Heart right ventricle (tissue), 16 donors: ENCODE measurements at regions not wholly inside any gene's neighbourhood (a gene's known extent, or its start where the extent isn't known, plus 50 kb on each side); places are given as distances from the start of the nearest gene placed in this dataset.

Source experiments
- ATAC-seq, 8 donors: fragments of 200-7000 bp; cut with Tn5 transposase; one replicate each; pipeline ENCODE4 v1.9.1; 2020; ENCODE audit warnings: mild to moderate bottlenecking in 8 of 8, moderate library complexity in 8 of 8, moderate number of reproducible peaks in 1 of 8
- DNase-seq, 2 donors: peaks; one replicate each; pipeline ENCODE4 v3.0.0-alpha.2; 2020
- H3K27ac ChIP-seq, 10 donors: fragments of 200-600 bp; sonication (generic) in 2 of 10; one replicate each; pipeline versions ENCODE4 v1.5.0 to v1.8.0; 2020 to 2022; ENCODE audit warnings: mild to moderate bottlenecking in 3 of 10
- H3K27me3 ChIP-seq, 7 donors: fragments of 200-600 bp; one replicate each; pipeline ENCODE4 v1.8.0; 2021 to 2022; ENCODE audit warnings: mild to moderate bottlenecking in 2 of 7
- H3K36me3 ChIP-seq, 9 donors: fragments of 200-600 bp; sonication (generic) in 1 of 9; one replicate each; pipeline versions ENCODE4 v1.5.0 to v1.8.0; 2020 to 2022; ENCODE audit warnings: mild to moderate bottlenecking in 2 of 9
- H3K4me1 ChIP-seq, 9 donors: fragments of 200-600 bp; sonication (generic) in 1 of 9; one replicate each; pipeline versions ENCODE4 v1.5.0 to v1.8.0; 2020 to 2022; ENCODE audit warnings: mild to moderate bottlenecking in 4 of 9
- H3K4me3 ChIP-seq, 10 donors: fragments of 200-600 bp; sonication (generic) in 2 of 10; one replicate each; pipeline versions ENCODE4 v1.5.0 to v1.8.0; 2020 to 2022; ENCODE audit warnings: mild to moderate bottlenecking in 7 of 10, moderate library complexity in 2 of 10
- H3K9me3 ChIP-seq, 11 donors: fragments of 200-600 bp in 10 of 11; sonication (generic) in 2 of 11; one replicate each; pipeline versions ENCODE4 v1.5.0 to v1.8.0; 2013 to 2022; ENCODE audit warnings: mild to moderate bottlenecking in 2 of 11, control low read depth in 1 of 11, moderate library complexity in 1 of 11
- WGBS, 2 donors: extraction: QIAGEN DNeasy Blood & Tissue Kit; methylation state at CpG; one replicate each; pipeline ENCODE4 v1.1.7; 2013; ENCODE audit warnings: inconsistent platforms in 1 of 2; 5-methylcytosine and 5-hydroxymethylcytosine counted together
- intact Hi-C, 10 donors: fragments of 100-400 bp; cut with DNase I; formaldehyde crosslinking; loops; one replicate each; pipeline versions ENCODE4 v1.11.1 to v1.14.2; 2022
- TF ChIP-seq, protein P1 (sequence below), 9 donors: fragments of 200-600 bp; sonication (generic) in 2 of 9; IDR thresholded peaks; one replicate each; pipeline versions ENCODE4 v1.5.0 to v1.8.0; 2021 to 2022; ENCODE audit warnings: antibody characterized with exemption in 9 of 9, mild to moderate bottlenecking in 5 of 9, moderate library complexity in 1 of 9
- donor health status: Arrhythmogenic right ventricular cardiomyopathy.
- donor health status: ischemic (EF 13 %, LVEDD 7.1; RV severe dilation, severe dysfunction).
- donor health status: healthy with polysubstance abuse.
- donor health status: DM: no; HTN: yes; CAD: no.
- donor health status: DM: no; HTN: no; CAD: no.
- donor health status: ischemic (EF 25% LVEDD 6.9; RV normal size, moderate dysfunction).
- donor health status: ischemic (EF 25% LVEDD 5.7; RV mildly dilated, moderate dysfunction).
- donor health status: healthy.
- donor health status: DM: yes; HTN: yes; CAD: no.
- donor health status: Ischemic cardiomyopathy.
- donor health status: ischemic (EF 35%, LVEDD 5.7; RV mildly dilated, moderate dysfunction).
- donor health status: nonischemic (EF 11% LVEDD 7.7; RV severe dilation, severe dysfunction).
- donor health status: DM: yes; HTN: yes; CAD: no.
- donor health status: PGD.
- donor health status: ischemic (EF 29% LVEDD 5.4; RV normal size, mild dysfunction).
- donor health status: nonischemic (EF 23%, LVEDD 6.1; RV moderate dilation, normal function).

GRCh38 chr5:1967736-1968135 lies 85.0 kb upstream of the IRX4 start:
- no peak for ATAC-seq

DNA sequence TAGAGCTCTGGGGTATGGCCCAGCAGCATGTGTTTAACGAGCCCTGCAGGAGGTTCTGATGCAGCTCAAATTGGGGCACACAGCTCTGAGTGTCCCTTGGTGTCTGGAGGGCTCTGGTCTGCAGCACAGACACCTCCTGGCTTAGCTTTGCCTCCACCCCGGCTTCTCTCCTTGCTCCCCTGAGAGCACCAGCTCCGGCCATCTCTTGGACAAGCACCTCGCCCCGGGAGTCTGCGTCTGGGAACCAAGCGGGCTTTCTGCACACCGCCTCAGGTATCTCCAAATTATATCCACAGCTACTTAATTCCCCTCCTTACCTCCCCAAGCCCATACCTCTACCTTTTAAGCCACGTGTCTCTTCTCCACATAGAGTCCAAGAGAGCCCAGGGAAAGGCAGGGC lies 83.7 kb upstream of the IRX4 start:
- H3K4me3 ChIP-seq: no peak overlapping the region
- TF ChIP-seq, protein P1, sequence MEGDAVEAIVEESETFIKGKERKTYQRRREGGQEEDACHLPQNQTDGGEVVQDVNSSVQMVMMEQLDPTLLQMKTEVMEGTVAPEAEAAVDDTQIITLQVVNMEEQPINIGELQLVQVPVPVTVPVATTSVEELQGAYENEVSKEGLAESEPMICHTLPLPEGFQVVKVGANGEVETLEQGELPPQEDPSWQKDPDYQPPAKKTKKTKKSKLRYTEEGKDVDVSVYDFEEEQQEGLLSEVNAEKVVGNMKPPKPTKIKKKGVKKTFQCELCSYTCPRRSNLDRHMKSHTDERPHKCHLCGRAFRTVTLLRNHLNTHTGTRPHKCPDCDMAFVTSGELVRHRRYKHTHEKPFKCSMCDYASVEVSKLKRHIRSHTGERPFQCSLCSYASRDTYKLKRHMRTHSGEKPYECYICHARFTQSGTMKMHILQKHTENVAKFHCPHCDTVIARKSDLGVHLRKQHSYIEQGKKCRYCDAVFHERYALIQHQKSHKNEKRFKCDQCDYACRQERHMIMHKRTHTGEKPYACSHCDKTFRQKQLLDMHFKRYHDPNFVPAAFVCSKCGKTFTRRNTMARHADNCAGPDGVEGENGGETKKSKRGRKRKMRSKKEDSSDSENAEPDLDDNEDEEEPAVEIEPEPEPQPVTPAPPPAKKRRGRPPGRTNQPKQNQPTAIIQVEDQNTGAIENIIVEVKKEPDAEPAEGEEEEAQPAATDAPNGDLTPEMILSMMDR (IDR thresholded peaks at IDR 0.05): no peak
- no peak for ATAC-seq
- 78 to 82% methylated on average over 9 of the region's 9 CpGs for WGBS, 2 donors
- H3K27ac ChIP-seq: no peak overlapping the region
- DNase-seq: no peak
- no peaks in the 10 kb centered on the region for H3K9me3 ChIP-seq
- H3K36me3 ChIP-seq: no peaks in the 10 kb centered on the region
- intact Hi-C loops: no loop called here
- H3K27me3 ChIP-seq: no peaks in the 10 kb centered on the region
- H3K4me1 ChIP-seq: no peaks in the 10 kb centered on the region

More at GRCh38 chr5:1967736-1968135, 85.0 kb upstream of the IRX4 start:
- WGBS, 2 donors: 49 to 51% methylated on average over 6 of the region's 6 CpGs
- Histone ChIP-seq H3K4me1 (no peaks in the 10 kb centered on the region), H3K27ac (no peak overlapping the region), H3K4me3 (no peak overlapping the region), H3K9me3 (no peaks in the 10 kb centered on the region), H3K36me3 (no peaks in the 10 kb centered on the region), H3K27me3 (no peaks in the 10 kb centered on the region)
- TF ChIP-seq, protein P1 (IDR thresholded peaks at IDR 0.05): no peak
- intact Hi-C loops: no loop called here
- no peak for DNase-seq

GRCh38 chr5:1965925-1966324 lies 83.2 kb upstream of the IRX4 start:
- DNase-seq: no peak
- no peaks in the 10 kb centered on the region for H3K4me1 ChIP-seq
- no peak for ATAC-seq
- no peak overlapping the region for H3K4me3 ChIP-seq
- no peaks in the 10 kb centered on the region for H3K27me3 ChIP-seq
- no peaks in the 10 kb centered on the region for H3K9me3 ChIP-seq
- H3K27ac ChIP-seq: no peak overlapping the region
- 73 to 77% methylated on average over 7 of the region's 7 CpGs for WGBS, 2 donors
- intact Hi-C loops: no loop called here
- no peaks in the 10 kb centered on the region for H3K36me3 ChIP-seq
- TF ChIP-seq, protein P1 (IDR thresholded peaks at IDR 0.05): no peak

GRCh38 chr5:1963941-1964451 lies 81.3 kb upstream of the IRX4 start:
- intact Hi-C loops: no loop called here
- no peak for ATAC-seq
- H3K4me1 ChIP-seq: no peaks in the 10 kb centered on the region
- no peak for DNase-seq
- no peaks in the 10 kb centered on the region for H3K9me3 ChIP-seq
- 79 to 90% methylated on average over 14 of the region's 14 CpGs for WGBS, 2 donors
- no peak overlapping the region for H3K27ac ChIP-seq
- no peaks in the 10 kb centered on the region for H3K36me3 ChIP-seq
- no peak overlapping the region for H3K4me3 ChIP-seq
- TF ChIP-seq, protein P1 (IDR thresholded peaks at IDR 0.05): no peak
- no peaks in the 10 kb centered on the region for H3K27me3 ChIP-seq
